ENCODE measurements at regions not wholly inside any gene's neighbourhood (a gene's known extent, or its start where the extent isn't known, plus 50 kb on each side); places are given as distances from the start of the nearest gene placed in this dataset.
"Not testable (repeated sequence)": the region's sequence is repeated elsewhere in the genome, so short reads cannot be mapped to it uniquely, and the experiment has no call there.

DNA sequence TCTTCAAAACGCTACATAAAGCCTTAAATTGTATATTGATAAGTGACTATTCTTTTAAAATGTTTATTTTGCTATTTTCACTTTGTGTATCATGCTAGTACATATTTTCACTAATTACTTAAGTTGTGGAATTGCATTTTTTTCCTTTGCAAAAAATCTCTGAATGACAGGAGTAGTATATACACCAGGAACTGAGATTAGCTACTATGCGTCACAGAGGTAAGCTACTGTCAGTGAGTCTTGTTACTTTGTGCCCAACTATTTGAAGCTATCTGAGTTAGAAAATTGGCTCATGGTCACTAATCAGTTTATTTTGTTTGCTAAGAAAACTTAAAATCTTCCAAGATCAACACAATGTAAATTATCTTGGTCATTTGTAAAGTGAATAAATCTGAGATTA, 887.4 kb downstream of the TMTC2 start:
- intact Hi-C loops (cut with DNase I, micrococcal nuclease) = no loop called here
- ChIA-PET POLR2A (no interaction called here), CTCF (no interaction called here)
- Histone ChIP-seq H3K9me3 (ENCODE audit: control insufficient read depth in 1 of 2, insufficient read depth in 1 of 2, low read length in 2 of 2) (no peaks in the 10 kb centered on the region), H3K27ac (ENCODE audit: low read depth in 1 of 2, low read length in 2 of 2) (no peak overlapping the region), H3K27me3 (ENCODE audit: control insufficient read depth in 1 of 2, insufficient read depth in 2 of 2, low read length in 2 of 2) (no peaks in the 10 kb centered on the region), H3K36me3 (ENCODE audit: insufficient read depth, low read length) (no peaks in the 10 kb centered on the region), H3K4me1 (ENCODE audit: insufficient read depth, low read length) (no peaks in the 10 kb centered on the region), H3K4me3 (ENCODE audit: low read length) (no peak overlapping the region)
- Mint-ChIP-seq H3K36me3 (ENCODE audit: low read depth) (no peaks in the 10 kb centered on the region), H3K4me1 (ENCODE audit: low read depth) (no peaks in the 10 kb centered on the region), H3K27me3 (no peaks in the 10 kb centered on the region), H3K27ac (no peak overlapping the region), H3K9me3 (peaks cover 15% of the 10 kb centered on the region), H3K4me3 (no peak overlapping the region)
- DNase-seq (no peak), ATAC-seq (ENCODE audit: poor library complexity) (no peak)
- TF ChIP-seq, protein P1, sequence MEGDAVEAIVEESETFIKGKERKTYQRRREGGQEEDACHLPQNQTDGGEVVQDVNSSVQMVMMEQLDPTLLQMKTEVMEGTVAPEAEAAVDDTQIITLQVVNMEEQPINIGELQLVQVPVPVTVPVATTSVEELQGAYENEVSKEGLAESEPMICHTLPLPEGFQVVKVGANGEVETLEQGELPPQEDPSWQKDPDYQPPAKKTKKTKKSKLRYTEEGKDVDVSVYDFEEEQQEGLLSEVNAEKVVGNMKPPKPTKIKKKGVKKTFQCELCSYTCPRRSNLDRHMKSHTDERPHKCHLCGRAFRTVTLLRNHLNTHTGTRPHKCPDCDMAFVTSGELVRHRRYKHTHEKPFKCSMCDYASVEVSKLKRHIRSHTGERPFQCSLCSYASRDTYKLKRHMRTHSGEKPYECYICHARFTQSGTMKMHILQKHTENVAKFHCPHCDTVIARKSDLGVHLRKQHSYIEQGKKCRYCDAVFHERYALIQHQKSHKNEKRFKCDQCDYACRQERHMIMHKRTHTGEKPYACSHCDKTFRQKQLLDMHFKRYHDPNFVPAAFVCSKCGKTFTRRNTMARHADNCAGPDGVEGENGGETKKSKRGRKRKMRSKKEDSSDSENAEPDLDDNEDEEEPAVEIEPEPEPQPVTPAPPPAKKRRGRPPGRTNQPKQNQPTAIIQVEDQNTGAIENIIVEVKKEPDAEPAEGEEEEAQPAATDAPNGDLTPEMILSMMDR (IDR thresholded peaks at IDR 0.05) = no peak

DNA sequence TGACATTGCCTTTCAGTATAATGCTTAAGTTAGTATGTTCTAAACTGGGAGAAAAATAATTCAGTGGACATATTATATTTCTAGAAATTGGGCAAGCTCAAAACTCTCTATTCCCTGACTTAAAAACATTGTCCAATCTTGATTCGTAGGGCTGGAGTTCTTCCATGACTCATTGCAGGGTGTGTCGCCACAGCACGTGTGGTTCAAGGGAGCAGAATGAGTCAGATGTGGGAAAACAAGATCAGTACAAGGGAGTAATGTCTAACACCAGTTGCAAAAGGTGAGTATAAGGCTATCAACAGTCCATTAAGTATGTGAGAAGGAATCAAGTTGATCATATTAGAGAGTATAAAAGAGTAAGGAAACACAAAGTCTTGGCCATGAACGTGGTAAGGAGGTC, 887.0 kb downstream of the TMTC2 start:
- ChIA-PET CTCF (no interaction called here), POLR2A (no interaction called here)
- Histone ChIP-seq H3K36me3 (ENCODE audit: insufficient read depth, low read length) (no peaks in the 10 kb centered on the region), H3K4me3 (ENCODE audit: low read length) (no peak overlapping the region), H3K27me3 (ENCODE audit: control insufficient read depth in 1 of 2, insufficient read depth in 2 of 2, low read length in 2 of 2) (no peaks in the 10 kb centered on the region), H3K27ac (ENCODE audit: low read depth in 1 of 2, low read length in 2 of 2) (no peak overlapping the region), H3K9me3 (ENCODE audit: control insufficient read depth in 1 of 2, insufficient read depth in 1 of 2, low read length in 2 of 2) (no peaks in the 10 kb centered on the region), H3K4me1 (ENCODE audit: insufficient read depth, low read length) (no peaks in the 10 kb centered on the region)
- Mint-ChIP-seq H3K4me1 (ENCODE audit: low read depth) (no peaks in the 10 kb centered on the region), H3K4me3 (no peak overlapping the region), H3K27me3 (no peaks in the 10 kb centered on the region), H3K36me3 (ENCODE audit: low read depth) (no peaks in the 10 kb centered on the region), H3K27ac (no peak overlapping the region), H3K9me3 (peaks cover 18% of the 10 kb centered on the region)
- DNase-seq (no peak), ATAC-seq (ENCODE audit: poor library complexity) (no peak)
- intact Hi-C loops (cut with DNase I, micrococcal nuclease) = no loop called here
- TF ChIP-seq, protein P1 (IDR thresholded peaks at IDR 0.05) = no peak

DNA sequence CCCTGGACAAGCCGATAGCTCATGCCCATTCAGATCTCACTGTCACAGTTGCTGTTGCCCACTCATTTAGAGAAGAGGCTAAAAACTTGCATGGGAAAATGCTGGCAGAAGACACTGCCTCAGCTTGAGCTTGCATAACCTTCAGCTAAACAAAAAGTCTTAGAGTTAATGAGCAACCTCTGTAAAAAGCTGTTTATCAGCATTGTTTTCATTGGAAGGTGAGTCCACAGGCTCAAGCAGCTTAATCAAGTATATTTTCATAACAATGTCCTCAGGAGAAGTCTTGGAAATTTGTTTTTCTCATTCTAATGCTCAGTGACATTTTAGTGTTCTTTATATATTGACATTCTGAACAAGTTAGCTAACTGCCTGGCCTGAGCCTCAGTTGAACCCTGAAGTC, 872.9 kb downstream of the TMTC2 start:
- Mint-ChIP-seq H3K36me3 (ENCODE audit: low read depth) (no peaks in the 10 kb centered on the region), H3K4me3 (no peak overlapping the region), H3K27me3 (no peaks in the 10 kb centered on the region), H3K9me3 (peaks cover 4% of the 10 kb centered on the region), H3K4me1 (ENCODE audit: low read depth) (no peaks in the 10 kb centered on the region), H3K27ac (no peak overlapping the region)
- Histone ChIP-seq H3K36me3 (ENCODE audit: insufficient read depth, low read length) (no peaks in the 10 kb centered on the region), H3K27me3 (ENCODE audit: control insufficient read depth in 1 of 2, insufficient read depth in 2 of 2, low read length in 2 of 2) (no peaks in the 10 kb centered on the region), H3K27ac (ENCODE audit: low read depth in 1 of 2, low read length in 2 of 2) (no peak overlapping the region), H3K9me3 (ENCODE audit: control insufficient read depth in 1 of 2, insufficient read depth in 1 of 2, low read length in 2 of 2) (peaks cover 0 to 7% of the 10 kb centered on the region in 2 experiments), H3K4me3 (ENCODE audit: low read length) (no peak overlapping the region), H3K4me1 (ENCODE audit: insufficient read depth, low read length) (no peaks in the 10 kb centered on the region)
- DNase-seq (no peak), ATAC-seq (ENCODE audit: poor library complexity) (no peak)
- intact Hi-C loops (cut with DNase I, micrococcal nuclease) = no loop called here
- CTCF ChIA-PET = no interaction called here
- POLR2A ChIA-PET = no interaction called here
- TF ChIP-seq, protein P1 (IDR thresholded peaks at IDR 0.05) = no peak

DNA sequence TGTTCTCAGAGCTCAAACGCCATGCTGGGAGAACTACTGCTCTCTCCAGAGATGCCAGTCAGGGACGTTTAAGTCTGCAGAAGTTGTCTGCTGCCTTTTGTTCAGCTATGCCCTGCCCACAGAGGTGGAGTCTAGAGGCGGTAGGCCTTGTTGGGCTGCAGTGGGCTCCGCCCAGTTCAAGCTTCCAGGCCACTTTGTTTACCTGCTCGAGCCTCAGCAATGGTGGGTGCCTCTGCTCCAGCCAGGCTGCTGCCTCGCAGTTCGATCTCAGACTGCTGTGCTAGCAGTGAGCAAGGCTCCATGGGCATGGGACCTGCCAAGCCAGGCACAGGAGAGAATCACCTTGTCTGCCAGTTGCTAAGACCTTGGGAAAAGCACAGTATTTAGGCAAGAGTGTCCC, 869.3 kb downstream of the TMTC2 start:
- H3K4me1 Mint-ChIP-seq (ENCODE audit: low read depth); H3K9me3 Mint-ChIP-seq; H3K4me3 Mint-ChIP-seq; H3K36me3 Mint-ChIP-seq (ENCODE audit: low read depth); POLR2A ChIA-PET; H3K27me3 ChIP-seq (ENCODE audit: control insufficient read depth in 1 of 2, insufficient read depth in 2 of 2, low read length in 2 of 2); H3K36me3 ChIP-seq (ENCODE audit: insufficient read depth, low read length); H3K4me3 ChIP-seq (ENCODE audit: low read length); H3K27ac Mint-ChIP-seq; CTCF ChIA-PET; intact Hi-C loops (cut with DNase I, micrococcal nuclease); H3K27ac ChIP-seq (ENCODE audit: low read depth in 1 of 2, low read length in 2 of 2); ATAC-seq (ENCODE audit: poor library complexity); DNase-seq; H3K4me1 ChIP-seq (ENCODE audit: insufficient read depth, low read length); H3K27me3 Mint-ChIP-seq; H3K9me3 ChIP-seq (ENCODE audit: control insufficient read depth in 1 of 2, insufficient read depth in 1 of 2, low read length in 2 of 2): not testable (repeated sequence)

All from CD4-positive, alpha-beta T cell (primary cell).